ENCODE measurements at regions not wholly inside any gene's neighbourhood (a gene's known extent, or its start where the extent isn't known, plus 50 kb on each side); places are given as distances from the start of the nearest gene placed in this dataset.

GRCh38 chr4:18981234-18981615 lies 959.7 kb upstream of the LCORL start:
- H3K36me3 ChIP-seq (ENCODE audit: control insufficient read depth, insufficient read depth, low read length), result no peaks in the 10 kb centered on the region
- no peak for DNase-seq
- no peak overlapping the region for H3K4me3 Mint-ChIP-seq (ENCODE audit: unreplicated experiment)
- H3K27me3 Mint-ChIP-seq (ENCODE audit: insufficient read depth, unreplicated experiment), result no peaks in the 10 kb centered on the region
- intact Hi-C loops (cut with micrococcal nuclease; ENCODE audit: unreplicated experiment), result no loop called here
- H3K4me1 Mint-ChIP-seq (ENCODE audit: low read depth, unreplicated experiment), result no peaks in the 10 kb centered on the region
- no peaks in the 10 kb centered on the region for H3K36me3 Mint-ChIP-seq (ENCODE audit: insufficient read depth, unreplicated experiment)
- H3K4me3 ChIP-seq (ENCODE audit: low read depth, low read length), result no peak overlapping the region
- ChIA-PET CTCF (no interaction called here), POLR2A (no interaction called here)
- H3K27ac Mint-ChIP-seq (ENCODE audit: unreplicated experiment), result no peak overlapping the region
- H3K27me3 ChIP-seq (replicated peaks; ENCODE audit: control insufficient read depth, insufficient read depth, low read length), result no peaks in the 10 kb centered on the region
- H3K4me1 ChIP-seq, result no peaks in the 10 kb centered on the region
- no peak for TF ChIP-seq CTCF (IDR thresholded peaks at IDR 0.05; ENCODE audit: insufficient read depth in 1 of 2, low read depth in 1 of 2, low read length in 1 of 2, severe bottlenecking in 1 of 2, unreplicated experiment in 1 of 2)
- BruUV-seq (replicated peaks), result no TSS peak
- no peaks in the 10 kb centered on the region for H3K9me3 ChIP-seq
- no peaks in the 10 kb centered on the region for H3K9me3 Mint-ChIP-seq (ENCODE audit: unreplicated experiment)

- Histone ChIP-seq H3K27me3 (replicated peaks; ENCODE audit: control insufficient read depth, insufficient read depth, low read length) (no peaks in the 10 kb centered on the region), H3K4me1 (no peaks in the 10 kb centered on the region), H3K4me3 (ENCODE audit: low read depth, low read length) (no peak overlapping the region), H3K36me3 (ENCODE audit: control insufficient read depth, insufficient read depth, low read length) (no peaks in the 10 kb centered on the region), H3K9me3 (no peaks in the 10 kb centered on the region)
- intact Hi-C loops (cut with micrococcal nuclease; ENCODE audit: unreplicated experiment), result no loop called here
- no peak for DNase-seq
- BruUV-seq (replicated peaks), result no TSS peak
- H3K4me1 Mint-ChIP-seq (ENCODE audit: low read depth, unreplicated experiment), result no peaks in the 10 kb centered on the region
- no peak for TF ChIP-seq CTCF (IDR thresholded peaks at IDR 0.05; ENCODE audit: insufficient read depth in 1 of 2, low read depth in 1 of 2, low read length in 1 of 2, severe bottlenecking in 1 of 2, unreplicated experiment in 1 of 2)
- POLR2A ChIA-PET, result no interaction called here
- H3K4me3 Mint-ChIP-seq (ENCODE audit: unreplicated experiment), result no peak overlapping the region
- no peaks in the 10 kb centered on the region for H3K9me3 Mint-ChIP-seq (ENCODE audit: unreplicated experiment)
- H3K27me3 Mint-ChIP-seq (ENCODE audit: insufficient read depth, unreplicated experiment), result no peaks in the 10 kb centered on the region
- H3K27ac Mint-ChIP-seq (ENCODE audit: unreplicated experiment), result no peak overlapping the region
- no peaks in the 10 kb centered on the region for H3K36me3 Mint-ChIP-seq (ENCODE audit: insufficient read depth, unreplicated experiment)
- CTCF ChIA-PET, result no interaction called here
Measured at GRCh38 chr4:18980516-18981233, 959.1 kb upstream of the LCORL start.

- no peak for DNase-seq
- Mint-ChIP-seq H3K27ac (ENCODE audit: unreplicated experiment) (no peak overlapping the region), H3K9me3 (ENCODE audit: unreplicated experiment) (no peaks in the 10 kb centered on the region), H3K27me3 (ENCODE audit: insufficient read depth, unreplicated experiment) (no peaks in the 10 kb centered on the region), H3K36me3 (ENCODE audit: insufficient read depth, unreplicated experiment) (no peaks in the 10 kb centered on the region), H3K4me3 (ENCODE audit: unreplicated experiment) (no peak overlapping the region), H3K4me1 (ENCODE audit: low read depth, unreplicated experiment) (no peaks in the 10 kb centered on the region)
- no peaks in the 10 kb centered on the region for H3K27me3 ChIP-seq (replicated peaks; ENCODE audit: control insufficient read depth, insufficient read depth, low read length)
- no peaks in the 10 kb centered on the region for H3K4me1 ChIP-seq
- no peak overlapping the region for H3K4me3 ChIP-seq (ENCODE audit: low read depth, low read length)
- POLR2A ChIA-PET, result no interaction called here
- TF ChIP-seq CTCF (IDR thresholded peaks at IDR 0.05; ENCODE audit: insufficient read depth in 1 of 2, low read depth in 1 of 2, low read length in 1 of 2, severe bottlenecking in 1 of 2, unreplicated experiment in 1 of 2), result no peak
- no peaks in the 10 kb centered on the region for H3K9me3 ChIP-seq
- CTCF ChIA-PET, result no interaction called here
- BruUV-seq (replicated peaks), result no TSS peak
- no peaks in the 10 kb centered on the region for H3K36me3 ChIP-seq (ENCODE audit: control insufficient read depth, insufficient read depth, low read length)
- intact Hi-C loops (cut with micrococcal nuclease; ENCODE audit: unreplicated experiment), result no loop called here
Measured at GRCh38 chr4:18976884-18977283, 955.3 kb upstream of the LCORL start.

Measured in Caco-2 (cell line).